Neuronal stem cell (in vitro differentiated cells): ENCODE measurements at regions not wholly inside any gene's neighbourhood (a gene's known extent, or its start where the extent isn't known, plus 50 kb on each side); places are given as distances from the start of the nearest gene placed in this dataset.
"Not testable (repeated sequence)": the region's sequence is repeated elsewhere in the genome, so short reads cannot be mapped to it uniquely, and the experiment has no call there.

Experiments used
- DNase-seq: peaks from one replicate; pipeline ENCODE4 v3.0.0-alpha.2; 2013; ENCODE audit warnings: low spot score
- H2AFZ ChIP-seq: one replicate; pipeline ENCODE4 v1.6.1; 2013; ENCODE audit warnings: mild to moderate bottlenecking, low read length, inconsistent platforms
- H2AK5ac ChIP-seq: 2 replicates; pipeline ENCODE4 v1.6.1; 2013; ENCODE audit warnings: low read depth, mild to moderate bottlenecking, inconsistent platforms, low read length, moderate library complexity, mixed read lengths
- H2BK120ac ChIP-seq: 2 replicates; pipeline ENCODE4 v1.6.1; 2013; ENCODE audit warnings: low read depth, mild to moderate bottlenecking, inconsistent platforms, low read length, moderate library complexity, mixed read lengths
- H2BK12ac ChIP-seq: one replicate; pipeline ENCODE4 v1.6.1; 2013; ENCODE audit warnings: low read length, inconsistent platforms
- H2BK15ac ChIP-seq: 2 replicates; pipeline ENCODE4 v1.6.1; 2013; ENCODE audit warnings: mild to moderate bottlenecking, low read length, inconsistent platforms, mixed read lengths
- H2BK5ac ChIP-seq: one replicate; pipeline ENCODE4 v1.6.1; 2013; ENCODE audit warnings: inconsistent platforms, mild to moderate bottlenecking, low read length, moderate library complexity
- H3K14ac ChIP-seq: one replicate; pipeline ENCODE4 v1.6.1; 2013; ENCODE audit warnings: low read length, inconsistent platforms
- H3K18ac ChIP-seq: 2 replicates; pipeline ENCODE4 v1.6.1; 2013; ENCODE audit warnings: low read length, inconsistent platforms
- H3K23ac ChIP-seq: 2 replicates; pipeline ENCODE4 v1.6.1; 2013; ENCODE audit warnings: low read depth, mild to moderate bottlenecking, mixed read lengths, low read length, inconsistent platforms; ENCODE audit not compliant: poor library complexity
- H3K27ac ChIP-seq: replicated peaks from 3 replicates; pipeline ENCODE4 v1.5.1; 2013; ENCODE audit warnings: low read length, inconsistent platforms
- H3K27me3 ChIP-seq, 3 experiments: 2 replicates each; pipeline ENCODE4 v1.6.1; 2013; ENCODE audit warnings: low read length in 3 of 3, mild to moderate bottlenecking in 2 of 3, inconsistent platforms in 1 of 3, low read depth in 1 of 3, mixed read lengths in 1 of 3, moderate library complexity in 1 of 3; ENCODE audit not compliant: control insufficient read depth in 3 of 3, insufficient read depth in 3 of 3
- H3K36me3 ChIP-seq, 2 donors: replicated peaks in 1 of 2; 2 replicates each; pipeline ENCODE4 v1.6.1; 2013; ENCODE audit warnings: low read length in 2 of 2; ENCODE audit not compliant: control insufficient read depth in 2 of 2, insufficient read depth in 2 of 2
- H3K4ac ChIP-seq: 2 replicates; pipeline ENCODE4 v1.6.1; 2013; ENCODE audit warnings: inconsistent platforms, mild to moderate bottlenecking, low read length, moderate library complexity
- H3K4me1 ChIP-seq, 2 donors: 1 replicate in 1 of 2; 2 replicates in 1 of 2; pipeline ENCODE4 v1.6.1; 2013; ENCODE audit warnings: low read length in 2 of 2, low read depth in 1 of 2; ENCODE audit not compliant: control insufficient read depth in 2 of 2, insufficient read depth in 1 of 2
- H3K4me2 ChIP-seq: one replicate; pipeline ENCODE4 v1.6.1; 2013; ENCODE audit warnings: mild to moderate bottlenecking, low read length, inconsistent platforms; ENCODE audit not compliant: insufficient read depth, poor library complexity, severe bottlenecking
- H3K4me3 ChIP-seq, 2 donors: 2 replicates each; pipeline ENCODE4 v1.5.1; 2013; ENCODE audit warnings: low read length in 2 of 2, mild to moderate bottlenecking in 2 of 2, inconsistent platforms in 1 of 2, moderate library complexity in 1 of 2
- H3K79me1 ChIP-seq: one replicate; pipeline ENCODE4 v1.6.1; 2013; ENCODE audit warnings: low read depth, mild to moderate bottlenecking, inconsistent platforms, low read length, moderate library complexity
- H3K9ac ChIP-seq: one replicate; pipeline ENCODE4 v1.6.1; 2013; ENCODE audit warnings: mild to moderate bottlenecking, low read depth, low read length, inconsistent platforms; ENCODE audit not compliant: poor library complexity
- H3K9me3 ChIP-seq, 2 donors: replicated peaks in 1 of 2; 2 replicates each; pipeline versions ENCODE3 to v1.6.1; 2013; ENCODE audit warnings: low read length in 2 of 2, mild to moderate bottlenecking in 2 of 2, inconsistent platforms in 1 of 2, low read depth in 1 of 2, mixed read lengths in 1 of 2, moderate library complexity in 1 of 2; ENCODE audit not compliant: control insufficient read depth in 2 of 2, insufficient read depth in 1 of 2
- H4K8ac ChIP-seq: one replicate; pipeline ENCODE4 v1.6.1; 2013; ENCODE audit warnings: low read depth, mild to moderate bottlenecking, inconsistent platforms, low read length, moderate library complexity
- H4K91ac ChIP-seq: one replicate; pipeline ENCODE4 v1.6.1; 2013; ENCODE audit warnings: low read length, low read depth, mild to moderate bottlenecking, inconsistent platforms; ENCODE audit not compliant: poor library complexity
- WGBS, 2 donors: extraction: QIAGEN DNeasy Blood & Tissue Kit; methylation state at CpG; one replicate each; pipeline ENCODE4 v1.1.7; 2013; ENCODE audit warnings: missing lambda C conversion rate in 2 of 2, mixed read lengths in 1 of 2; ENCODE audit not compliant: insufficient read length in 2 of 2, insufficient replicate concordance in 1 of 2; ENCODE audit errors: extremely low coverage in 2 of 2; 5-methylcytosine and 5-hydroxymethylcytosine counted together

DNA sequence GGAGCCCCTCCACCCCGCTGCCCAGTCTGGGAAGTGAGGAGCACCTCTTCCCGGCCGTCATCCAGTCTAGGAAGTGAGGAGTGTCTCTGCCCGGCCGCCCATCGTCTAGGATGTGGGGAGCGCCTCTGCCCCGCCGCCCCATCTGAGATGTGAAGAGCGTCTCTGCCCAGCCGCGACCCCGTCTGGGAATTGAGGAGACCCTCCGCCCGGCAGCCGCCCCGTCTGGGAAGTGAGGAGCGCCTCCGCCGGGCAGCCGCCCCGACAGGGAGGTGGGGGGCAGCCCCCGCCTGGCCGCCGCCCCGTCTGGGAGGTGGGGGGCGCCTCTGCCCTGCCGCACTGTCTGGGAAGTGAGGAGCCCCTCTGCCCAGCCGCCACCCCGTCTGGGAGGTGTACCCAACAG is 108.2 kb upstream of the DPT start:
- H2BK12ac ChIP-seq, H3K4me2 ChIP-seq, H3K4me3 ChIP-seq, H3K36me3 ChIP-seq, H2AFZ ChIP-seq, H3K9me3 ChIP-seq, H3K4me1 ChIP-seq, H3K18ac ChIP-seq, H3K9ac ChIP-seq, H3K27ac ChIP-seq, H3K27me3 ChIP-seq, H3K14ac ChIP-seq, H2BK5ac ChIP-seq, H4K91ac ChIP-seq, H3K4ac ChIP-seq, H2AK5ac ChIP-seq, DNase-seq, H2BK15ac ChIP-seq, H4K8ac ChIP-seq, H2BK120ac ChIP-seq, H3K79me1 ChIP-seq, H3K23ac ChIP-seq: not testable (repeated sequence)
- no CpG with 5 or more reads among the region's 30 CpGs for WGBS, 2 donors

DNA sequence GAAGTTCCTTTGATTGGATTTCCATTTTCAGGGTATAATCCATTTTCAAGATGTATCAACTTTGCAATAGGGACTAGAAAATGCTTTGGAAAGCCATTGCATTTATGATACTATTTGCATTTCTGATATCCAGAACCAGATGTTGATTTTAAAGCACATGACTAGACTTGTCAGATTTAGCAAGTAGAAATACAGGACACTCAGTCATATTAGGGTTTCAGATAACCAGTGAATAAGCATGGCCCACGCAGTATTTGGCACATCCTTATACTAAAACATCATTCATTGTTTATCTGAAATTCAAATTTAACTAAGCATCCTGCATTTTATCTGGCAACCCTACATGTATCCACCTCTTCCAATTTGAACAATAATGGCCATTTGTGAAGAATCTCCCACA is 113.3 kb upstream of the DPT start:
- Histone ChIP-seq H3K4ac (no peak overlapping the region), H3K23ac (no peak overlapping the region), H2BK5ac (no peak overlapping the region), H3K27ac (no peak overlapping the region), H4K91ac (no peak overlapping the region), H3K9me3 (no peaks in the 10 kb centered on the region), H2AFZ (no peak overlapping the region), H3K36me3 (no peaks in the 10 kb centered on the region), H3K14ac (no peak overlapping the region), H2BK15ac (no peak overlapping the region), H2BK12ac (no peak overlapping the region), H3K27me3 (no peaks in the 10 kb centered on the region), H3K4me1 (no peaks in the 10 kb centered on the region), H3K79me1 (no peaks in the 10 kb centered on the region), H2BK120ac (no peak overlapping the region), H2AK5ac (no peak overlapping the region), H3K9ac (no peak overlapping the region), H3K4me3 (no peak overlapping the region), H3K18ac (no peak overlapping the region), H4K8ac (no peak overlapping the region), H3K4me2 (no peak overlapping the region)
- WGBS, 2 donors: no CpG with 5 or more reads among the region's 1 CpG
- DNase-seq: no peak

DNA sequence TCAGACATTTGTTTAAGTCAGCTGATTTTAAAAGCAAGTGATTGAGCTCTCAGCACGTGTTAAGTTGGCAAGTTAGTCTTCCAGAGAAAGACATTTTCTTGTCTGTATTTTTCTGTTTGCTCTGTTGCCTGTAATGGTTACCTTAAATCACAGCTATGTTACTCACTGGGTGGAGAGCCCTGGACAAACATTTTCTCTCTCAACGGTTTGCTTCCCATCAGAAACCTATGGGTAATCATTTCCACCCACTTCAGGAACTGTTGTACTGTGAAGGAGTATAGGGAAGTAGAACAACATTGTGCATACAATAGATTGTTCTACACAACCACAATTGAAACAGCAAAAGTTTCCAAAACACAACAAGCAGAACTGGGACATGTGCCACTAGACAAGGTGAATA is 113.9 kb upstream of the DPT start:
- Histone ChIP-seq H3K27ac (no peak overlapping the region), H3K4me3 (no peak overlapping the region), H3K4me1 (no peaks in the 10 kb centered on the region), H2BK120ac (no peak overlapping the region), H3K9ac (no peak overlapping the region), H3K9me3 (no peaks in the 10 kb centered on the region), H3K79me1 (no peaks in the 10 kb centered on the region), H2BK15ac (no peak overlapping the region), H2BK12ac (no peak overlapping the region), H3K4ac (no peak overlapping the region), H3K18ac (no peak overlapping the region), H4K8ac (no peak overlapping the region), H4K91ac (no peak overlapping the region), H2BK5ac (no peak overlapping the region), H3K14ac (no peak overlapping the region), H2AFZ (no peak overlapping the region), H3K23ac (no peak overlapping the region), H2AK5ac (no peak overlapping the region), H3K4me2 (no peak overlapping the region), H3K27me3 (no peaks in the 10 kb centered on the region), H3K36me3 (no peaks in the 10 kb centered on the region)
- WGBS, 2 donors: no CpG with 5 or more reads among the region's 2 CpGs
- DNase-seq: no peak

DNA sequence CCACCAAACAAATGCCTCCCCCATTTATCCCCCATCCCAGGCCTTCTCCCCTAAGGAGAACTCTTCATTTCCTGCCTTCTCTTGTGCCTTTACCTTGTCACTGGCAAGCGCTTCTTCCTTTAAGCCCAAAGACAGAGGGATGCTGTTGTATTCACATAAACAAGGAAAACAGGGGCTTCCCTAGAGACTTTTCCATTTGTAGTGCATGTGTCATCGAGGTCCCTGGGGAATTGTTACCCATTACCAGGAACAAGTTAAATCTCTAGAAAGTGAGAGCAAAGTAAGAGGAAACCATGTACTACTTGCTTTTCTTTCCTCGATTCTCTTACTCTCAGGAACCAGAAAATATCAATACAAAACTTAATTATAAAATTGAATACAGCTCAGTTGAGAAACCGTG is 114.4 kb upstream of the DPT start:
- no peak overlapping the region for H2AK5ac ChIP-seq
- H2BK5ac ChIP-seq: no peak overlapping the region
- H3K27me3 ChIP-seq: no peaks in the 10 kb centered on the region
- no peaks in the 10 kb centered on the region for H3K36me3 ChIP-seq
- no peak overlapping the region for H3K27ac ChIP-seq
- H3K4ac ChIP-seq: no peak overlapping the region
- DNase-seq: no peak
- H3K9ac ChIP-seq: no peak overlapping the region
- no peak overlapping the region for H4K8ac ChIP-seq
- no peak overlapping the region for H2AFZ ChIP-seq
- no peak overlapping the region for H4K91ac ChIP-seq
- H3K23ac ChIP-seq: no peak overlapping the region
- H2BK15ac ChIP-seq: no peak overlapping the region
- no CpG with 5 or more reads among the region's 4 CpGs for WGBS, 2 donors
- H3K14ac ChIP-seq: no peak overlapping the region
- H2BK12ac ChIP-seq: no peak overlapping the region
- H3K4me3 ChIP-seq: no peak overlapping the region
- H3K79me1 ChIP-seq: no peaks in the 10 kb centered on the region
- H2BK120ac ChIP-seq: no peak overlapping the region
- no peak overlapping the region for H3K18ac ChIP-seq
- no peak overlapping the region for H3K4me2 ChIP-seq
- H3K4me1 ChIP-seq: no peaks in the 10 kb centered on the region
- H3K9me3 ChIP-seq: no peaks in the 10 kb centered on the region
